NK-92 treated with Interleukin-12 subunit alpha and Interleukin-12 subunit beta, amount 100 ng/mL, for 24 hours (cell line): ENCODE measurements at regions not wholly inside any gene's neighbourhood (a gene's known extent, or its start where the extent isn't known, plus 50 kb on each side); places are given as distances from the start of the nearest gene placed in this dataset.
"Not testable (repeated sequence)": the region's sequence is repeated elsewhere in the genome, so short reads cannot be mapped to it uniquely, and the experiment has no call there.

ENCODE experiments used
- DNase-seq: peaks from one replicate; lab custom pipeline; 2025; lab: John Stamatoyannopoulos, UW

GRCh38 chr2:7146151-7146550, 228.9 kb downstream of the RNF144A start:
- DNase-seq: no peak

- DNase-seq: no peak
Measured at GRCh38 chr2:7154656-7155055, 237.4 kb downstream of the RNF144A start.

- no peak for DNase-seq
Measured at GRCh38 chr2:7161501-7161900, 244.3 kb downstream of the RNF144A start.

- no peak for DNase-seq
Measured at GRCh38 chr2:7165736-7166135, 248.5 kb downstream of the RNF144A start.

GRCh38 chr2:7167801-7168411, 250.7 kb downstream of the RNF144A start:
- no peak for DNase-seq

GRCh38 chr2:7169593-7169992, 252.4 kb downstream of the RNF144A start:
- DNase-seq: no peak

GRCh38 chr2:7178996-7179395, 261.8 kb downstream of the RNF144A start:
- DNase-seq: not testable (repeated sequence)

GRCh38 chr2:7180638-7181370, 263.6 kb downstream of the RNF144A start:
- DNase-seq: no peak

GRCh38 chr2:7182525-7182924, 265.3 kb downstream of the RNF144A start:
- no peak for DNase-seq

GRCh38 chr2:7189106-7189505, 271.9 kb downstream of the RNF144A start:
- DNase-seq: no peak

- no peak for DNase-seq
Measured at GRCh38 chr2:7190587-7191324, 273.5 kb downstream of the RNF144A start.

- DNase-seq: no peak
Measured at GRCh38 chr2:7191932-7192331, 274.7 kb downstream of the RNF144A start.

- DNase-seq: no peak
Measured at GRCh38 chr2:7193457-7193856, 276.2 kb downstream of the RNF144A start.

- no peak for DNase-seq
Measured at GRCh38 chr2:7194950-7195349, 277.7 kb downstream of the RNF144A start.

GRCh38 chr2:7196883-7197282, 279.7 kb downstream of the RNF144A start:
- DNase-seq: no peak

GRCh38 chr2:7201851-7202250, 284.6 kb downstream of the RNF144A start:
- no peak for DNase-seq

GRCh38 chr2:7203056-7203467, 285.9 kb downstream of the RNF144A start:
- DNase-seq: no peak

- no peak for DNase-seq
Measured at GRCh38 chr2:7205151-7205830, 288.1 kb downstream of the RNF144A start.

- DNase-seq: no peak
Measured at GRCh38 chr2:7206111-7206810, 289.0 kb downstream of the RNF144A start.

GRCh38 chr2:7207631-7208030, 290.4 kb downstream of the RNF144A start:
- no peak for DNase-seq

- no peak for DNase-seq
Measured at GRCh38 chr2:7209757-7210555, 292.7 kb downstream of the RNF144A start.
